DMS 273 (cell line): ENCODE measurements at regions not wholly inside any gene's neighbourhood (a gene's known extent, or its start where the extent isn't known, plus 50 kb on each side); places are given as distances from the start of the nearest gene placed in this dataset.

Experiments used
- DNase-seq: peaks from one replicate; lab custom pipeline; 2025; ENCODE audit not compliant: unreplicated experiment; lab: John Stamatoyannopoulos, UW

DNA sequence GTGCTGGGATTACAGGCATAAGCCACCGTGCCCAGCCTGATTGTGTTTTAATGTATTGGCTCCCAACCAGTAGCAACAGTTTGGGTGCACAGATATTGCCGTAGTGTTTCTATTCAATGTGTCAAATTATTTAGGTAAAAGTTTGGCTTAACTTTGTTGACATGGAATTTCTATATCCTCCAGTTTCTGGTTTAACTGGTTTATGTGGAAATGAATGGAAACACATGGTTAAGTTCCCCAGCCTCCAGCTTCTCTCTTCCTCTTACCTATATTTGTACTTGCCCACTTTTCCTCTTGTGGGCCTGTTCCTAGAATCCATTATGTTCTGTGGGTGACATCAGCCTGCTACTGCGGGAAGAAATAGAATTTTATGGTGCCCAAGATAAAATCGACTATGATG lies 53.9 kb upstream of the ESR1 start:
- no peak for DNase-seq

- DNase-seq, result no peak
Observed at GRCh38 chr6:151757506-151757955, 50.0 kb upstream of the ESR1 start.
